ENCODE measurements at regions not wholly inside any gene's neighbourhood (a gene's known extent, or its start where the extent isn't known, plus 50 kb on each side); places are given as distances from the start of the nearest gene placed in this dataset.

- Histone ChIP-seq H3K79me2 (ENCODE audit: low read length) (no peaks in the 10 kb centered on the region), H2AFZ (ENCODE audit: low read depth, low read length) (no peak overlapping the region), H4K20me1 (ENCODE audit: insufficient read depth, low read length) (no peaks in the 10 kb centered on the region), H3K36me3 (replicated peaks; ENCODE audit: low read depth, low read length) (no peaks in the 10 kb centered on the region), H3K9ac (ENCODE audit: low read length) (no peak overlapping the region), H3K9me3 (ENCODE audit: insufficient read depth, low read length) (no peaks in the 10 kb centered on the region), H3K4me2 (ENCODE audit: low read length) (no peak overlapping the region), H3K27me3 (ENCODE audit: low read depth, low read length) (no peaks in the 10 kb centered on the region), H3K4me1 (ENCODE audit: low read length) (peaks cover 3% of the 10 kb centered on the region; the same call in 1 of the 2 replicates), H3K27ac (ENCODE audit: low read length) (no peak overlapping the region), H3K4me3 (ENCODE audit: low read length) (no peak overlapping the region)
- no peak for TF ChIP-seq EZH2phosphoT487 (IDR thresholded peaks at IDR 0.05; ENCODE audit: low read depth)
- TF ChIP-seq CTCF (IDR thresholded peaks at IDR 0.05; ENCODE audit: low read depth, low read length), result no peak
These were observed 100.4 kb downstream of the ING1 start for GRCh38 chr13:110813646-110814624.

GRCh38 chr13:110815471-110816204 is 99.2 kb downstream of the ANKRD10 start:
- Histone ChIP-seq H3K27ac (ENCODE audit: low read length) (no peak overlapping the region), H3K27me3 (ENCODE audit: low read depth, low read length) (peaks cover 7% of the 10 kb centered on the region), H2AFZ (ENCODE audit: low read depth, low read length) (no peak overlapping the region), H3K4me2 (ENCODE audit: low read length) (no peak overlapping the region), H3K9ac (ENCODE audit: low read length) (no peak overlapping the region), H3K79me2 (ENCODE audit: low read length) (no peaks in the 10 kb centered on the region), H3K4me3 (ENCODE audit: low read length) (no peak overlapping the region), H3K4me1 (ENCODE audit: low read length) (peaks cover 10% of the 10 kb centered on the region), H3K9me3 (ENCODE audit: insufficient read depth, low read length) (no peaks in the 10 kb centered on the region), H3K36me3 (replicated peaks; ENCODE audit: low read depth, low read length) (no peaks in the 10 kb centered on the region), H4K20me1 (ENCODE audit: insufficient read depth, low read length) (no peaks in the 10 kb centered on the region)
- TF ChIP-seq CTCF (IDR thresholded peaks at IDR 0.05; ENCODE audit: low read depth, low read length) (no peak), EZH2phosphoT487 (IDR thresholded peaks at IDR 0.05; ENCODE audit: low read depth) (no peak)

GRCh38 chr13:110816500-110816899 is 98.4 kb downstream of the ANKRD10 start:
- Histone ChIP-seq H3K79me2 (ENCODE audit: low read length) (no peaks in the 10 kb centered on the region), H4K20me1 (ENCODE audit: insufficient read depth, low read length) (no peaks in the 10 kb centered on the region), H3K4me1 (ENCODE audit: low read length) (peaks cover 10% of the 10 kb centered on the region), H2AFZ (ENCODE audit: low read depth, low read length) (no peak overlapping the region), H3K4me2 (ENCODE audit: low read length) (no peak overlapping the region), H3K27me3 (ENCODE audit: low read depth, low read length) (peaks cover 8% of the 10 kb centered on the region), H3K9me3 (ENCODE audit: insufficient read depth, low read length) (no peaks in the 10 kb centered on the region), H3K36me3 (replicated peaks; ENCODE audit: low read depth, low read length) (no peaks in the 10 kb centered on the region), H3K9ac (ENCODE audit: low read length) (no peak overlapping the region), H3K27ac (ENCODE audit: low read length) (no peak overlapping the region), H3K4me3 (ENCODE audit: low read length) (no peak overlapping the region)
- TF ChIP-seq CTCF (IDR thresholded peaks at IDR 0.05; ENCODE audit: low read depth, low read length), result no peak
- no peak for TF ChIP-seq EZH2phosphoT487 (IDR thresholded peaks at IDR 0.05; ENCODE audit: low read depth)

- Histone ChIP-seq H3K9me3 (ENCODE audit: insufficient read depth, low read length) (no peaks in the 10 kb centered on the region), H3K4me1 (ENCODE audit: low read length) (peaks cover 7% of the 10 kb centered on the region), H3K4me3 (ENCODE audit: low read length) (no peak overlapping the region), H3K4me2 (ENCODE audit: low read length) (no peak overlapping the region), H2AFZ (ENCODE audit: low read depth, low read length) (no peak overlapping the region), H4K20me1 (ENCODE audit: insufficient read depth, low read length) (no peaks in the 10 kb centered on the region), H3K9ac (ENCODE audit: low read length) (no peak overlapping the region), H3K79me2 (ENCODE audit: low read length) (no peaks in the 10 kb centered on the region), H3K27ac (ENCODE audit: low read length) (no peak overlapping the region), H3K27me3 (ENCODE audit: low read depth, low read length) (peaks cover 8% of the 10 kb centered on the region), H3K36me3 (replicated peaks; ENCODE audit: low read depth, low read length) (no peaks in the 10 kb centered on the region)
- TF ChIP-seq CTCF (IDR thresholded peaks at IDR 0.05; ENCODE audit: low read depth, low read length) (no peak), EZH2phosphoT487 (IDR thresholded peaks at IDR 0.05; ENCODE audit: low read depth) (no peak)
These were observed 97.7 kb downstream of the ANKRD10 start for GRCh38 chr13:110817143-110817542.

Data from OCI-LY3 (cell line).